ENCODE measurements at regions not wholly inside any gene's neighbourhood (a gene's known extent, or its start where the extent isn't known, plus 50 kb on each side); places are given as distances from the start of the nearest gene placed in this dataset.

DNA sequence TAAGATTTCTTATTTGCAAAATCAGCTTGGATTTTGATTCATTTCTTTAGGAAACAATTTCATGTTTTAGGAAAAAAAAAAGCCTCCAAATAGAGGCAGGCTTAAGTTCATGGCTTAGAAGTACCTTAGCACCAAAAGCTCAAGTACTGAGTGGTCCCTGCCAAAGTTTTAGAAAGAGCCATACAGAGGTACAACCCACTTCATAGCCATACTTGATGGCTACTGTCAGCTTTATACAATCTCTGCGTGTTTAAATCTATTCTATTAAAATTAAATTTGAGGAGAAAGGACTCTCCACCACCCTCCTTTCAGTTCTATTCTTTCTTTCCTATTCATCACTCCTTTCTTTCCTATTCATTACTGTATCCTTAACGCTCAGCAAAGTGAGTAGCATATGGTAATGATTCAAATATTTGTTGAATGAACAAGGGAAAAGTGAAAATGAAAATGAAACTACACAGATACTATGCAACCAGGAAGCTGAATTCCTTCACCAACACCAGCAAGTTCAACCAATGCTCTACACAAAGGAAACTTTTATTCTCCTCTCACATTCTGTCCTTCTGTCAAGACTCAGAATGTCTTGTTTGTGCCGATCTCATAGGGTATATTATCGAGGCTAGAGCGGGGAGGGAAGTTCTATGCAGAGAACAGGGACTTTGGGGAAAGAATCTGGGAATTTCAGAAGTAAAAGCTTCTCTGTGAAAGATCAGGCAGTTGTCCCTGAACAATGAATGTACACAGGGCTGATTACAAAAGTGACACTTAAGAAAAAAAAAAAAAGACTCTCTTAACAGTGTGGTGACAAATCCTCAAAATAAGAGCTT, 138.6 kb upstream of the SPEF2 start:
- no peak for DNase-seq (ENCODE audit: low spot score)

DNA sequence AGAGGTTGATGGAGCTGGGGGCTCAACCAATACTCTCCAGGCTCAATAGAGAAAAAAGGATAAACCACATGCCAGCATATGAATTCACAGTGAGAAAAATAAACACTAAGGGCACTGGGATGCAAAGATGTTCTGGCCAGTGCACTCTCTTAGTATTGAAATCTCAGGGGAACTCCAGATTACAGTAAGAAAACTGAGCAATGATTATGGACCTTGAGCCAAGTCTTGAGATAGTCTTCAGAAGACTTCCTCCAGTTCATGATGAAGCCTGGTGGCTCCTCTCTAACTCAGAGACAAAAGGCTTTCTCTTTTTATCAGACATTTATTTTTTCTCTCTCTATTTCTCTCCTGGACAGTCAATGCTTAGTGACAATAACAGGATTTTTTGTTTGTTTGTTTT, 139.8 kb upstream of the SPEF2 start:
- DNase-seq (ENCODE audit: low spot score): no peak

DNA sequence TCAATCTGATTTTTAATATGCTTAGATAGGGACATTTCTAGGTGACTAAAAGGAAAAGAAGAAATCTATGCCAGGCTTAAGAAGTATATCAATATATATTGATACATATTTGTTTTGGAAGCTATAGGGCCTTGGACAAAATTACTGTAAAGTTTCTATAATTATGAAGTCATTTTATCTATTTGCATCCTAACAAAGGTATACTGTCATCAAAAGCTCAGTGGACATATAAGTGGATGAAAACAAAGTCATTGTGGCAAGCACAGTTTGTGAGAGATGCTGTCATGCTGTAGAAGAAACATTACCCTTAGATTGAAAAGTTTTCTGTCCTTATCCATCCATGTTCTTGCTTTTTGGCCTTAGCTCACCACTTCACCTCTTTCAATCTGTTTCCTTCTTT, 140.3 kb upstream of the SPEF2 start:
- DNase-seq (ENCODE audit: low spot score): no peak

DNA sequence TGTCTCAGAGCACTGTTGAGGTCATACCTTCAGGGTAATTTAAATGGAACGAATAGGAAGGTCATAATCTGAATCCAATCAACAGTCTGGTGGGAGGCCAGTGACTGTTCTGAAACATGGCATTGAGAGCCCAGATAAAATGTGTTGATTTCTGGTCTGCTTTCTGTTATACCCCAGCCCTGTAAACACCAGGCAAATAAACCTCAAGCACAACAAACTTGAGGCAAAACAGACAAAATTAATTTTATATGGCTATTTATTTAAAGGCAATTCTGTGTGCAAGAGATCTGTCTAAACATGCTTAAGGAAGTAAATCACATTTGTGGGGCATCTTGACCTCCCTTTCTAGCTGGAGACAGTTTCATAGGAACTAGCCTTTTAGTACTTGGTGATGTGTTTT, 140.9 kb upstream of the SPEF2 start:
- no peak for DNase-seq (ENCODE audit: low spot score)

DNA sequence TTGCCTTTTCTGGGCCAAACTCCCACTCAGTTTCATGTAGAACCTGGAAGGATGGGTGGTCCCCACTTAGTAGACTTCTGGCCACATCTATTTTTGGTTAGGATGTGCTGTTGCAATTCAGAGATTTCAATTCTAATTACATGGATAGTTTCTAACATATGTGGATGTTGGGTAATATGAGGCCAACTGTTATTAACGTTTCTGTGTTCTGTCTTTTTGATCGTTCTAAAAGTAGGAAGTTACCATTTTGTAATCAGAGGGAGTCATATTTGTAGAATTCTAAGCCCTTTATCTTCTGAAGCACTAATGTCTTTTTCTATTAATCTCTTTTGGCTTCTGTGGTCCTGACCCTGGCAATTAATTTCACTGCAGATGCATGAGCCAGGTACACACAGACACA, 141.6 kb upstream of the SPEF2 start:
- no peak for DNase-seq (ENCODE audit: low spot score)

DNA sequence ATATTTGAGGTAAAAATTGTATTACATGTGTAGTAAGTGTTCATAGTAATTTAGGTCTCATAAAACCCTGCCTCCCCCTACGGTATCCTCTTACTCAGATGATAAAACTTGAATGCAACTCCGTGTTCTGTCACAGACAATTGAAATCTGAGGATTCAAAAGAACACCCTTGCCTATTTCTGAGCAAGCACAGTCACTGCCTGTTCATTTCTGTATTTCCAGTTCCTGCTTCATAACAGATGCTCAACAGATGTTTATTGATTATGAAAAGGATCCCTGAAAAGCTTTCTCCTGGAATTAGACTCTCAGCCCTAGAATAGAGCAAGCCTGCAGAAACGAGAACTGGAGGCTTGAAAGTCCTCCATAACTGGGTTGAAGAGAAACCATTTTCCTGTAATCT, 144.1 kb upstream of the SPEF2 start:
- DNase-seq (ENCODE audit: low spot score): no peak

DNA sequence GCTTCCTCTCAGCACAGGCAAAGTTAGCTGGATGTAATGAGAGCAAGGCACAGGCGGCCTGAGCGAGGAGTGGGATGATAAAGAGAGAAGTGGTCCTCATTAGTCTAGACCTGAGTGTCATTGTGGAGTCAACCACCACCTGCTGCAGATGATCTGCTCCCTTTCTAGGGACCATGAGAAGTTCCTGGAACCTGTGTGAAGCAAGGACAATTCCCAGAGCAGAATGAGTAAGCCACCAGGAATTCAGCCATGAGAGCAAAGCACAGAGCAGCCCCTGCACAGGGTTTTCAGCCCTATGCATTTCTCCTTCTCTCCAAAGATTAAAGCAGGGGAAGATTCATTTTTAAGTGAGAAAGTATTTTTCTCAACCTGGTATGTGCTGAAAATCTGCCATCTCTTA, 146.8 kb upstream of the SPEF2 start:
- no peak for DNase-seq (ENCODE audit: low spot score)

DNA sequence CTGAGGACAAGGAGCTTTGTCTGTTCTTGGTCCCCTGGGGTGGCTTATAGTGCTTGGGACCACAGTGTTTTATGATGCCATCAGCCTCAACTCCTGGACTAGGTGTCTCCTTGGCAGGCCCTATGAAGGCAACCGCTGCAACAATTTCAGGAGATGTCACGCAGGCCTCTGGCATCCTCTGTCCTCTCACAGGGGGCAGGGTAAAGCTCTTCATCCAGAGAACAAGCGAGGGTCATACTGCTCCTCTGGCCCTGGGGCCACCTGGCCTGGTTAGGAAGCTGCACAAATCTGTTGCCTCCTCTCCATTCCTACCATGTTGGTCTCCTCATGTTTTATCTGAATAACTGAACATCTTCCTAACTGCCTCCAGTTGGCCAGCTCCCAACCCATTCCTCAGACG, 148.9 kb upstream of the SPEF2 start:
- DNase-seq (ENCODE audit: low spot score): no peak

DNA sequence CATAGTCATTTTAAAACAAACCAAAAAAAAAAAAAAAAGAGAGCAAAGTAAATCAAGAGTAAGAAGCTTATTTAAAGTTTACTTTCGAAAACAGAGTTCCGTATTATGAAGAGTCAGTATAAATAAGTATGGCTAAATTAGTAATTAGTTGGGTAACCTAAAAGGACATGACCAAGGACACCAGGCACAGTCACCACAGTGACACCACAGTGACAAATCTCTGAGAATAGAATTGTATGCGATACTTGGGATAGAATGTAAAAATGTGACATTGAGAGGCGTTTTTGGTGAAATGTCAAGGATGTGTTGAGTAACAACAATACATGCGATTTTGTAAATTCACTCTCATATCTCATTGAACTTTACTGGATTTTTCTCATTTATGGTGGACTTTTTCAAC, 150.9 kb upstream of the SPEF2 start:
- DNase-seq (ENCODE audit: low spot score): no peak

DNA sequence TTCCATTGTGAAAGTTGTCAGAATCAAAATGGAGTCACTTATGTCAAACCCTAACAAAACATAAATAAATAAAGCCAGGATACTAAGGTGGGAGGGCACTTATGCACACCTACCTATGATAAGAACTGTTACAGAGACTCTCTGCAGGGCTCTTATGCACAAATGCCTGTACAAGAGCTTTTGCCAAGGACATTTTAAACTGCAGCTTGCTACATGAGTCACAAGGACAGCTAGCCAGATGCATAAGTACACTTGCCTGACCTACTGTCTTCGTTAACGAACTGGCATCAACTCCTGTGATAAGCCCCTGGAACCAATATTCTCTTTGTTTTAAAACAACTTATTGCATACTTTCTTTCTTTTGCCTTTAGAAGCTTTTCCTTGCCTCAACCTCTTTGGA, 152.9 kb upstream of the SPEF2 start:
- DNase-seq (ENCODE audit: low spot score): no peak

DNA sequence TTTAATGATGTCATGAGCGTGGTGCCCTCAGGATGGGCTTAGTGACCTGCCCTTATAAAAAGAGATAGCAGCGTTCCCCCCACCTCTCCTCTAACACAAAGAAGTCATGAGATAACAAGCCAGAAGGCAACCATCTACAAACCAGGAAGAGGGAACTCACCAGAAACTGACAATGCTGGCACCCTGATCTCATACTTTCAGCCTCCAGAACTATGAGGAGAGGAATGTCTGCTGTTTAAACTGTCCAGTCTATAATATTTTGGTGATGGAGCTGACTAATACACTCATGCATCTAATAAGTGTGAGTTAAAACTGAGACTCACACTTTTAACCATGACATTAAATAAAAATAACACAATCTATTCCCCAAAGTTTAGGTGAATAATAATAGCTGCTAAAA, 156.1 kb upstream of the SPEF2 start:
- DNase-seq (ENCODE audit: low spot score): no peak

DNA sequence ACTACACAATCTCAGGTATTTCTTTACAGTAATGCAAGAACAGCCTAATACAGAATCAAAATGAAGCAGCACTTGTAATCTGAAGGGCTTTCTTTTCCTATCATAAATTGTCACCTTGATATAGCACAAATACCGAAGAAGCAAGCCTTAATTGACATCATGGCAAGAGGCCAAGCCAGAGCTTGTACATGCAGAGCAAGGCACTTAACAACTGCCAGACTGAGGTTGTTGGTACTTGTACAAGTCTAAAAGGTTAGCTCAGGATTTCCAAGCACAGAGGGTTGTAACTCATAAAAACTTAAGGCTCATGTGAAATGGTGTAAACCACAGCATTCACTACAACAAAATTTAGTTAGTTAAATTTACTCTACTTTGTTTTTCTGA, 158.8 kb upstream of the SPEF2 start:
- DNase-seq (ENCODE audit: low spot score): no peak

DNA sequence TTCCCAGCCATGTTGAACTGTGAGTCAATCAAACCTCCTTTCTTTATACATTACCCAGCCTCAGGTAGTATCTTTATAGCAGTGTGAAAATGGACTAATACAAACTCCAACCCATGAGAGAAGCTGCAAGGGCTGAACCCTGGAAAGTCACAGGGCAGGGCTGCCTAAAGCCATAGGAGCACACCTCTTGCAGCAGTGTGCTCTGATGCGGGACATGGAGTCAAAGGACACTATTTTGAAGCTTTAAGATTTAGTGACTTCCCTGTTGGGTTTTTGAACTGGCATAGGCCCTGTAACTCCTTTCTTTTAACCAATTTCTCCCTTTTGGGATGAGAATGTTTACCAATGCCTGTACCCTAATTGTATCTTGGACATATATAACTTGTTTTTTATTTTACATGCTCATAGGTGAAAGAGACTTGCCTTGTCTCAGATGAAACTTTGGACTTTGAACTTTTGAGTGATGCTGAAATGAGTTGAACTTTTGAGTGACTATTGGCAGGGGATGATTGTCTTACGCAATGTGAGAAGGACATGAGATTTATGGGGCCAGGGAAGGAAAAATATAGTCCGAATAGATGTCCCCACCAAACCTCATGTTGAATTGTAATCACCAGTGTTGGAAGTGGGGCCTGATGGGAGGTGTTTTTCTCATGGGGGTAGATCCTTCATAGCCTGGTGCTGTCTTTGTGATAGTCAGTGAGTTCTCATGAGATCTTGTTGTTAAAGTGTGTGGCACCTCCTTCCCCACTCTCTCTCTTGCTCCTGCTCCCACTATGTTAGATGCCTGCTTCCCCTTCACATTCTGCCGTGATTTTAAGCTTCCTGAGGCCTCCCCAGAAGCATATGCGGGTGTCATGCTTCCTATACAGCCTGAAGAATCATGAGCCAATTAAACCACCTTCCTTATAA, 159.5 kb upstream of the SPEF2 start:
- DNase-seq (ENCODE audit: low spot score): no peak

DNA sequence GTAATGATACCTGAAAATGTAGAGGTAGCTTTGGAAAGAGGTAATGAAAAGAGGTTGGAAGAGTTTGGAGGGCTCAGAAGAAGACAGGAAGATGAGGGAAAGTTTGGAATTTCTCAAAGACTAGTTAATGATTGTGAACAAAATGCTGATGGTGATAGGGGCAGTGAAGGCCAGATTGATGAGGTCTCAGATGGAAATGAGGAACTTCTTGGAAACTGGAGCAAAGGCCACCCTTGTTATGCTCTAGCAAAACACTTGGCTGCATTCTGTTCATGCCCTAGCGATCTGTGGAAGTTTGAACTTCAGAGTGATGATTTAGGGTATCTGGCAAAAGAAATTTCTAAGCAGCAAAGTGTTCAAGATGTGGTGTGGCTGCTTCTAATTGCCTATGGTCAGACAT, 161.2 kb upstream of the SPEF2 start:
- DNase-seq (ENCODE audit: low spot score): no peak

DNA sequence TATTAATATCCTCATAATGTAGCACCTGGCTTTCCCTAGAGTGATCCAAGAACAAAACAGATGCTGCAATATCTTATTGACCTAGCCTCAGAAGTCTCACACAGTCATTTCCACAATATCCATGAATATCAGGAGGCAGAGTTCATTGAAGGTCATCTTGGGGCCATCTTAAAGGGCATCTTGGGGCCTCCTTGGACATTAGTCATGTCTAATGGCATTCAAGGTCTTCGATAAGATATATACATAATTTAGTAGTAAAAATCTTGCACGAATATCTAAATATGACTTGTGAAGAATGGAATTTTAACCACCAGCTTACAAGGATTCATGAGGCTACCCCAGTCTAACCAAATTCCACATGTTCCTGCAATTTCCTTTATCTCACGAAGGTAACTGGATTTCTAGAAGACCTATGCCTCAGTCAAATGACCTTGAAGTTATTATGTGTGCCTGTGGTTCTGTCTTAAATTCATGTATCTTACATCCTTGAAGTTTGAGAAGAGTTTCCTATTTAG, 163.6 kb upstream of the SPEF2 start:
- DNase-seq (ENCODE audit: low spot score): no peak

DNA sequence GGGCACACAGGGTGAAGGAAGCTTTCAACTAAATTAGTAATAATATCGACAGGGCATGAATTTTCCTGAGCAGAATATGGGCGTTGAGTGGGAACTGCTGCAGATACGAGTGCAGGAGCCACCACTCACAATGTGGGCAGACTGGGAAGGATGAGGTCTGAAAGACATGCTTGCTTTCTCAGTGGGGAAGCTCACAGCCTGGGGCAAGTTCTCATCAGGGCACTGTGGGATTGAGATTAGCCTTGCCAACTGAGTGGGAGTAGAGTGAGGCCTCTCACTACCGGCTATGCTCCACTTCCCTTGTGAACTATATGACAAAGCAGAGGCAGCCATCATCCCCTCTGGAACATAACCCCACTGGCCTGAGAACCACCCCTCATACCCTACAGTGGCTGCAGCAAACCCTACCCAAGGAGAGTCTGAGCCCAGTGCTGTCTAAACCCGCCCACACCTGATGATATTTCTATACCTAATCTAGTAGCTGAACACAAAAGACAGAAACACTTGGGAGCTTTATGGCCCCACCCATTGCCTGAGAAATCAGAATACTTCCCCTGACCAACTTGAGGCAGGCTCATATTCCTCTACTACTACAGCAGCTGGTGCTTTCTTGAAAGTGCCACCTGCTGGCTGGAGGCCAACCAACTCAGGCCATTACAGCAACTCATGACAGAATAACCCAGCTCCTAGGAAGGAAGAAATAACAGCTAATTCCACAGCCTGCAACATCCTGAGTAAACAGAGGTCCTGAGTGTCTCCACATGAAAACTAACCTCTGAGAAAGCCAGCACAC, 173.7 kb upstream of the SPEF2 start:
- no peak for DNase-seq (ENCODE audit: low spot score)

DNA sequence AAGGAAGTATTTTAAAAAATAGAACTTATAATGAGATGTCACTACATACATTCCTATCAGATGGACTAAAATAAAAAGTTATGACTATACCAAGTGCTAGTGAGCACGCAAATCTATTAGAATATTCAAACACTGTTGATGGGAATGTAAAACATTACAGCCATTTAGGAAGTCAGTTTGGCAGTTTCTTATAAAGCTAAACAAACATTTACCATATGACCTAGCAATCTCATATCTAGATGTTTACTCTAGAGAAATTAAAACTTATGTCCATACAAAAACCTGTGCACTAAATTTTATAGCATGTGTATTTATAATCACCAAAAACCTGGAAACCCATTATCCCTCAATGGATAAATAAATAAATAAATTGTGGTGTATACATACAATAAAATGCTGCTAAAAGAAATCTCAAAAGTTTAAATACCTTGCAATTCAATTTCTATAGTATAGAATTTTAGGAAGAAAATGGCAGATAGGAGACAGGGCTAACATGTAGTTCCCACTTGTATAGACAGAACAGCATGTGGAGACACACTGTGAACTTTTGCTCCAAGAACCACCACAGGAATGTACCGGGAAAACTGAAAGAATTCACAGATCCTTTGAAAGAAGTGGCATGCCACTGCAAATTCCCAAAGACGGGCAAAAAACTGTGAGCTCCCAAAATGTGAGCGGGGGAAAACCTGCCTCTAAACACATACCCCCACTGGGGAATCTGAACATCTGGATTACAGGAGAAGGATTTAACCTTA, 174.6 kb upstream of the SPEF2 start:
- DNase-seq (ENCODE audit: low spot score): no peak

DNA sequence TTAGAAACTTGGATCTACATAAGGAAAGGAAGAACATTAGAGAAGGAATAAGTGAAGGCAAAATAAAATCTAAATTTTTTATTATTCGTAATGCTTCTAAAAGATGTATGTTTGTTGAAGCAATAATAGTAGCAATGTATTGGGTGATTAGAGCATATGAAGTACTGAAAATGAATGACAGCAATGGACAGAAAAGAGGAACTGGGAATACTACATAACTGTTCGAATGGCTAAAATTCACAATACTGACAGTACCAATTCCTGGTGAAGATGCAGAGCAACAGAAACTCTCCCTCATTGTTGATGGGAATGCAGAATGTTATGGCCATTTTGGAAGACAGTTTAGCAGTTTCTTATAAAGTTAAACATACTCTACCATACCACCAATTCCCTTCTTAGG, 177.3 kb upstream of the SPEF2 start:
- no peak for DNase-seq (ENCODE audit: low spot score)

DNA sequence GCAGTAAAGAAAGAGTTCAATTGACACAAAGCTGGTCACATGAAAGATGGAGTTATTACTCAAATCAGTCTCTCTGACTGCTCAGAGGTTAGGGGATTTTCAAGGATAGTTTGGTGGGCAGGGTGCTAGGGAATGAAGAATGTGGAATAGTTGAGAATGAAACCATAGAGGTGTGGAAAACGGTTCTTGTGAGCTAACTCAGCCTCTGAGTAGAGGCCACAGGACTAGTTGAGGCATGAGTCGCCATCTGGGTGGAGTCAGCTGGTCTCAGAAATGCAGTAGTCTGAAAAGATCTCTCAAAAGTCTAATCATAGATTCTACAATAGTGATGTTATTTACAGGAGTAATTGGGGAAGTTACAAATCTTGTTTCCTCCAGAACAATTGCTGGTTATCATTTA, 178.9 kb upstream of the SPEF2 start:
- DNase-seq (ENCODE audit: low spot score): no peak

DNA sequence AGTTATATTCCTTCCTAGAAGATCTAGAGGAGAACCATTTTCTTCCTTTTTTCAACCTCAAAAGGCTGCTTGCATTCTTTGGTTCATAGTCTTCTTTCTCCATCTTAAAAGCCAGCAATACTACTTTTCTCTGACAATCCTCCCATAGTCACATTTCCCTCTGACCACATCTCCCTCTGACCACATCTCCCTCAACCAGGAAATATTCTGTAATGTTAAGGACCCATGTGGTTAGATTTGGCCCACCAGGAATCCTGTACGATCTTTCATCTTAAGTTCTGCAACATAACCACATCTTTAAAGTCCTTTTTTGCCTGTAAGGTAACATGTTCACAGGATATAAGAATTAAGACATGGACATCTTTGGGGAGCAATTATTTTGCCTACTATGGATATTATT, 179.4 kb upstream of the SPEF2 start:
- DNase-seq (ENCODE audit: low spot score): no peak

DNA sequence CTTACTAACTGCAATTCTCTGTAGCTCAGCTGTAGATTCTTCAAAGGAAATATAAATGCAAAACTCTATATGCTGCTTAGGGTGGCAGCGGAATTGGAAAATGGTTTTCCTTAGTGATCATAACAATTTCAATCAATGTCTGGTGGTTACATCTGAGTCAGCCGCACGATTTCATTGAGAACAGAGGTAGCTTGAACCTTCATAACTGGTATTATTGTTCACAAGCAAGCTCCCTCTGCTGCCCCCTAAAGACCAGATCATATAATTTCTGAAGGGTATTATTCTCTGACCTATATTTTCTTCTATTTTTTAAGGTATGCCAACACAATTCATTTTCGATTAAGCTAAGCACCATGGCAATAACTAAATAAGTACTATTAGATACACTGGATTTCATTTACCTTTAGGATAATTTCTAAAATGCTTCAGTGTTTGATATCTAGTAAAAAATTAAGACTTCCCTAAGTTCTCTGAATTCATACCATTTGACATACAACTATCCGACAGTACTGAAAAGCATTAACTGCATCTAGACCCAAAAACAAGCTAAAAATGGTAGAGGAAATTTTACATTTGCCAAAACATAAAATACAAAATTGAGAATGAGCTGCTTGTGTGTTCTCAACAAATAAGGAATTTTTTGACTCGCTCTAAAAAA, 181.1 kb upstream of the SPEF2 start:
- peak; percentile 43 for DNase-seq (ENCODE audit: low spot score)
